PC-3 (cell line): ENCODE measurements at regions not wholly inside any gene's neighbourhood (a gene's known extent, or its start where the extent isn't known, plus 50 kb on each side); places are given as distances from the start of the nearest gene placed in this dataset.

Source experiments
- ATAC-seq: fragments of 200-7000 bp; cut with Tn5 transposase; 2 replicates; pipeline ENCODE4 v1.9.1; 2020; ENCODE audit warnings: mild to moderate bottlenecking, moderate library complexity
- BruUV-seq: library from RNA; stranded (reverse); fragments of 400-500 nt; replicated peaks from 2 replicates; lab custom pipeline; 2021; lab: Mats Ljungman, UMichigan
- CTCF ChIA-PET: fragments of 300-600 bp; sonication (Branson Sonifier 250); formaldehyde crosslinking; loops from one replicate; lab custom pipeline; 2022; ENCODE audit warnings: antibody characterized with exemption; lab: Charles Lee
- POLR2A ChIA-PET: fragments of 300-600 bp; sonication (Branson Sonifier 250); formaldehyde crosslinking; loops from one replicate; lab custom pipeline; 2022; ENCODE audit warnings: antibody characterized with exemption; ENCODE audit not compliant: unreplicated experiment; lab: Charles Lee
- DNase-seq: peaks from one replicate; pipeline ENCODE4 v3.0.0-alpha.2; 2015
- H2AFZ ChIP-seq: fragments of 300-600 bp; sonication (generic); 2 replicates; pipeline ENCODE4 v1.6.0; 2016; ENCODE audit warnings: antibody characterized with exemption, low read length
- H3F3A ChIP-seq: fragments of 300-600 bp; sonication (generic); one replicate; pipeline ENCODE4 v1.6.0; 2017; ENCODE audit warnings: antibody characterized with exemption, low read length, control low read depth, mild to moderate bottlenecking; ENCODE audit not compliant: unreplicated experiment
- H3K27ac ChIP-seq: fragments of 300-600 bp; sonication (generic); 2 replicates; pipeline ENCODE4 v1.5.1; 2016; ENCODE audit warnings: mild to moderate bottlenecking, low read length
- H3K27me3 ChIP-seq: fragments of 300-600 bp; sonication (generic); 2 replicates; pipeline ENCODE4 v1.6.1; 2016; ENCODE audit warnings: low read length, mixed read lengths
- H3K36me3 ChIP-seq: fragments of 300-600 bp; sonication (generic); 2 replicates; pipeline ENCODE4 v1.6.1; 2016; ENCODE audit warnings: low read depth, mixed run types, low read length, mixed read lengths
- H3K4me1 ChIP-seq: fragments of 300-600 bp; sonication (generic); 2 replicates; pipeline ENCODE4 v1.5.1; 2016; ENCODE audit warnings: low read length; ENCODE audit not compliant: insufficient read depth
- H3K4me2 ChIP-seq: fragments of 300-600 bp; sonication (generic); 2 replicates; pipeline ENCODE4 v1.6.0; 2016; ENCODE audit warnings: low read length
- H3K4me3 ChIP-seq: fragments of 300-600 bp; sonication (generic); 2 replicates; pipeline ENCODE4 v1.5.1; 2016; ENCODE audit warnings: mild to moderate bottlenecking, low read length, mixed read lengths
- H3K79me2 ChIP-seq: fragments of 300-600 bp; sonication (generic); 2 replicates; pipeline ENCODE4 v1.6.1; 2017; ENCODE audit warnings: low read length, mixed read lengths
- H3K9ac ChIP-seq: fragments of 300-600 bp; sonication (generic); 2 replicates; pipeline ENCODE4 v1.6.0; 2016; ENCODE audit warnings: mild to moderate bottlenecking, low read length
- H3K9me2 ChIP-seq: fragments of 300-600 bp; sonication (generic); replicated peaks from 2 replicates; pipeline ENCODE4 v1.6.1; 2016; ENCODE audit warnings: mixed run types, low read length, mixed read lengths
- H3K9me3 ChIP-seq: fragments of 300-600 bp; sonication (generic); 2 replicates; pipeline ENCODE4 v1.6.1; 2016; ENCODE audit warnings: low read length, mixed read lengths
- H4K20me1 ChIP-seq: fragments of 300-600 bp; sonication (generic); 2 replicates; pipeline ENCODE4 v1.6.1; 2016; ENCODE audit warnings: low read length, mixed read lengths
- EZH2 ChIP-seq: fragments of 300-600 bp; sonication (generic); IDR thresholded peaks from one replicate; pipeline ENCODE4 v1.6.1; 2017; ENCODE audit warnings: antibody characterized with exemption, mild to moderate bottlenecking, low read length; ENCODE audit not compliant: unreplicated experiment
- EZH2phosphoT487 ChIP-seq: fragments of 300-600 bp; sonication (generic); IDR thresholded peaks from 2 replicates; pipeline ENCODE4 v1.6.1; 2018; ENCODE audit warnings: mild to moderate bottlenecking, antibody characterized with exemption, low read length, borderline replicate concordance
- intact Hi-C: fragments of 100-400 bp; cut with micrococcal nuclease; formaldehyde crosslinking; loops from 2 replicates; pipeline ENCODE4 v1.9.0; 2023
- TF ChIP-seq, protein P1 (sequence below): fragments of 300-600 bp; sonication (generic); conservative IDR thresholded peaks from 2 replicates; pipeline ENCODE4 v1.5.1; 2017; ENCODE audit warnings: antibody characterized with exemption, low read depth, mild to moderate bottlenecking, low read length

DNA sequence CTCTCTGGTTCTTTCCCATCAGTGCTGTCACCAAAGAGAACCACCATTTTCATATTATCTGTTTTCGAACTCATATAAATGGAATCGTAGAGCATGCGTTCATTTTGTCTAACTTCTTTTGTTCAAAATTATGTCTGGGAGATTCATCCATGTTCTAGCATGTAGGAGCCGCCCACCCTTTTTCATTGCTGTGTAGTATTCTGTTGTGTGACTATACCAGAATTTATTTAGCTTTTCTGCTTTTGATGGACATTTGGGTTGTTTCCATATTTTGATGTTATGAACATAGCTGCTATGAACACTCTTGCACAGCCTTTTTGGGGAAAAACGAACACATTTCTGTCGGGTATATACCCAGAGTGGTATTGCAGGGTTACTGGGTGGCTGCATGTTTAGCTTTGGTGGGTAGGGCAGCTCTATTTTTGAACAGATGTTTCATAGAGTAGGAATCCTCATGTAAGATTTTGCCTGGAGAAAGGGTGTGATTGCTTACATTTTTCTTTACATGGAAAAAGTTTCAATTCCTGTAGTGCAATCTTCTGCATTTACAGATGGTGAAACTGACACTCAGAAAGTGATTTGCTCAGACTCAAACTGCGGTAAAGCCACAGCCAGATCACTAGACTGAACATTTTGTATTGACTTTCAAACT, 100.2 kb upstream of the IL12B start:
- H3K36me3 ChIP-seq = no peaks in the 10 kb centered on the region
- H3K27me3 ChIP-seq = no peaks in the 10 kb centered on the region

GRCh38 chr5:159435855-159436254, 105.6 kb upstream of the IL12B start:
- Histone ChIP-seq H3K4me3 (no peak overlapping the region), H3K4me2 (no peak overlapping the region), H3K9me2 (no peaks in the 10 kb centered on the region), H3K27ac (no peak overlapping the region), H3F3A (no peaks in the 10 kb centered on the region), H3K9me3 (no peaks in the 10 kb centered on the region), H2AFZ (no peak overlapping the region), H3K36me3 (no peaks in the 10 kb centered on the region), H3K27me3 (no peaks in the 10 kb centered on the region), H3K4me1 (no peaks in the 10 kb centered on the region), H3K79me2 (no peaks in the 10 kb centered on the region), H4K20me1 (no peaks in the 10 kb centered on the region), H3K9ac (no peak overlapping the region)
- TF ChIP-seq, protein P1, sequence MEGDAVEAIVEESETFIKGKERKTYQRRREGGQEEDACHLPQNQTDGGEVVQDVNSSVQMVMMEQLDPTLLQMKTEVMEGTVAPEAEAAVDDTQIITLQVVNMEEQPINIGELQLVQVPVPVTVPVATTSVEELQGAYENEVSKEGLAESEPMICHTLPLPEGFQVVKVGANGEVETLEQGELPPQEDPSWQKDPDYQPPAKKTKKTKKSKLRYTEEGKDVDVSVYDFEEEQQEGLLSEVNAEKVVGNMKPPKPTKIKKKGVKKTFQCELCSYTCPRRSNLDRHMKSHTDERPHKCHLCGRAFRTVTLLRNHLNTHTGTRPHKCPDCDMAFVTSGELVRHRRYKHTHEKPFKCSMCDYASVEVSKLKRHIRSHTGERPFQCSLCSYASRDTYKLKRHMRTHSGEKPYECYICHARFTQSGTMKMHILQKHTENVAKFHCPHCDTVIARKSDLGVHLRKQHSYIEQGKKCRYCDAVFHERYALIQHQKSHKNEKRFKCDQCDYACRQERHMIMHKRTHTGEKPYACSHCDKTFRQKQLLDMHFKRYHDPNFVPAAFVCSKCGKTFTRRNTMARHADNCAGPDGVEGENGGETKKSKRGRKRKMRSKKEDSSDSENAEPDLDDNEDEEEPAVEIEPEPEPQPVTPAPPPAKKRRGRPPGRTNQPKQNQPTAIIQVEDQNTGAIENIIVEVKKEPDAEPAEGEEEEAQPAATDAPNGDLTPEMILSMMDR = no peak
- TF ChIP-seq EZH2phosphoT487 (no peak), EZH2 (no peak)
- no peak for ATAC-seq
- ChIA-PET CTCF (no interaction called here), POLR2A (no interaction called here)
- BruUV-seq = no TSS peak
- DNase-seq = no peak
- intact Hi-C loops = no loop called here

More for the DNA sequence above, 100.2 kb upstream of the IL12B start:
- POLR2A ChIA-PET = no interaction called here
- H3K4me2 ChIP-seq = no peak overlapping the region
- no peaks in the 10 kb centered on the region for H3F3A ChIP-seq
- H3K4me3 ChIP-seq = no peak overlapping the region
- no peak overlapping the region for H3K27ac ChIP-seq
- intact Hi-C loops = no loop called here
- no TSS peak for BruUV-seq
- DNase-seq = no peak
- no peak overlapping the region for H3K9ac ChIP-seq
- no peaks in the 10 kb centered on the region for H3K9me2 ChIP-seq
- CTCF ChIA-PET = no interaction called here
- H3K4me1 ChIP-seq = no peaks in the 10 kb centered on the region
- no peak for ATAC-seq
- TF ChIP-seq EZH2 = no peak
- TF ChIP-seq EZH2phosphoT487 = no peak
- TF ChIP-seq, protein P1 = no peak
- H2AFZ ChIP-seq = no peak overlapping the region
- H3K9me3 ChIP-seq = no peaks in the 10 kb centered on the region
- H4K20me1 ChIP-seq = no peaks in the 10 kb centered on the region
- H3K79me2 ChIP-seq = no peaks in the 10 kb centered on the region

- intact Hi-C loops = no loop called here
- no peak overlapping the region for H3K4me3 ChIP-seq
- H3K4me2 ChIP-seq = no peak overlapping the region
- no TSS peak for BruUV-seq
- POLR2A ChIA-PET = no interaction called here
- ATAC-seq = no peak
- no peaks in the 10 kb centered on the region for H3K9me2 ChIP-seq
- no peaks in the 10 kb centered on the region for H4K20me1 ChIP-seq
- DNase-seq = no peak
- H3K9ac ChIP-seq = no peak overlapping the region
- no peak overlapping the region for H3K27ac ChIP-seq
- no peaks in the 10 kb centered on the region for H3K4me1 ChIP-seq
- no peaks in the 10 kb centered on the region for H3K27me3 ChIP-seq
- CTCF ChIA-PET = no interaction called here
- no peaks in the 10 kb centered on the region for H3F3A ChIP-seq
- TF ChIP-seq, protein P1 = no peak
- TF ChIP-seq EZH2phosphoT487 (no peak), EZH2 (no peak)
- no peak overlapping the region for H2AFZ ChIP-seq
- no peaks in the 10 kb centered on the region for H3K9me3 ChIP-seq
- no peaks in the 10 kb centered on the region for H3K36me3 ChIP-seq
- H3K79me2 ChIP-seq = no peaks in the 10 kb centered on the region
These were observed 107.8 kb upstream of the IL12B start for GRCh38 chr5:159438092-159438491.
